Suprapubic skin (tissue), 4 donors: ENCODE measurements at regions not wholly inside any gene's neighbourhood (a gene's known extent, or its start where the extent isn't known, plus 50 kb on each side); places are given as distances from the start of the nearest gene placed in this dataset.
A peak's percentile ranks its signal among the peaks of the same experiment; 100 is the strongest.

ENCODE experiments used
- DNase-seq, 2 donors: peaks; one replicate each; pipeline ENCODE4 v3.0.0-alpha.2; 2019; ENCODE audit warnings: low spot score in 2 of 2
- H3K27ac ChIP-seq: fragments of 200-600 bp; sonication (generic); one replicate; pipeline ENCODE4 v1.5.1; 2019
- H3K27me3 ChIP-seq: fragments of 200-600 bp; sonication (generic); one replicate; pipeline ENCODE4 v1.5.1; 2019
- H3K36me3 ChIP-seq: fragments of 200-600 bp; sonication (generic); one replicate; pipeline ENCODE4 v1.5.1; 2019
- H3K4me1 ChIP-seq: fragments of 200-600 bp; sonication (generic); one replicate; pipeline ENCODE4 v1.5.1; 2019
- H3K4me3 ChIP-seq: fragments of 200-600 bp; sonication (generic); one replicate; pipeline ENCODE4 v1.5.1; 2019; ENCODE audit warnings: mild to moderate bottlenecking
- H3K9me3 ChIP-seq: fragments of 200-600 bp; sonication (generic); one replicate; pipeline ENCODE4 v1.5.1; 2019
- EP300 ChIP-seq: sonication (generic); formaldehyde crosslinking; IDR thresholded peaks from one replicate; pipeline ENCODE4 v1.6.1; 2017; ENCODE audit warnings: antibody characterized with exemption
- POLR2A ChIP-seq, 2 donors: fragments of 450-650 bp; IDR thresholded peaks; one replicate each; pipeline ENCODE4 v1.6.1; 2017; ENCODE audit warnings: antibody characterized with exemption in 2 of 2, mild to moderate bottlenecking in 2 of 2, moderate library complexity in 2 of 2
- POLR2AphosphoS5 ChIP-seq, 3 donors: sonication (generic); formaldehyde crosslinking; IDR thresholded peaks; one replicate each; pipeline ENCODE4 v1.6.1; 2017; ENCODE audit warnings: antibody characterized with exemption in 3 of 3
- WGBS: methylation state at CpG from one replicate; pipeline ENCODE4 v1.1.5; 2018; 5-methylcytosine and 5-hydroxymethylcytosine counted together
- TF ChIP-seq, protein P1 (sequence below), 2 donors: fragments of 200-600 bp in 1 of 2; fragments of 450-650 bp in 1 of 2; sonication (generic) in 1 of 2; IDR thresholded peaks; one replicate each; pipeline ENCODE4 v1.5.1; 2016 to 2019; ENCODE audit warnings: antibody characterized with exemption in 2 of 2, mild to moderate bottlenecking in 1 of 2, moderate library complexity in 1 of 2

DNA sequence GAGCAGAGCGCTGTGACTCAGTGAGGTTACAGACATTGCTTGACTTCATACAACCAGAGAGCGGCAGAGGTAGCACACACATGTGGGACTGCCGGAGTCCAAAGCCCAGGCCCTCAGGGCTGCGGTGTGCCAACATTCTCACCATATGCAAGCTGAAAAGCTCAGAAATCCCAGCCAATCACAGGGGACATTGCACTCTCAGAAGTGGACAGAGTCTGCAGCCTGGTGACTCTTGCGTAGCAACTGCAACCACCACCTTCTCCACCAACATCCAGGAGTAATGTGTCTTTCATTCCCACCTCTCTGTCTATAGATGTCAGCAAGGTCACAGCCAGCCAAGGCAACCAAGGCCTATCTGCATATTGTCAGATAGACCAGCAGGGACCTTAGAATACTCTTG, 158.1 kb downstream of the TTC32 start:
- Histone ChIP-seq H3K36me3 (no peaks in the 10 kb centered on the region), H3K4me3 (no peak overlapping the region), H3K9me3 (no peaks in the 10 kb centered on the region), H3K27me3 (no peaks in the 10 kb centered on the region), H3K27ac (no peak overlapping the region), H3K4me1 (no peaks in the 10 kb centered on the region)
- TF ChIP-seq POLR2A (IDR thresholded peaks at IDR 0.05) (no peak), EP300 (no peak), POLR2AphosphoS5 (IDR thresholded peaks at IDR 0.05) (no peak)
- TF ChIP-seq, protein P1, sequence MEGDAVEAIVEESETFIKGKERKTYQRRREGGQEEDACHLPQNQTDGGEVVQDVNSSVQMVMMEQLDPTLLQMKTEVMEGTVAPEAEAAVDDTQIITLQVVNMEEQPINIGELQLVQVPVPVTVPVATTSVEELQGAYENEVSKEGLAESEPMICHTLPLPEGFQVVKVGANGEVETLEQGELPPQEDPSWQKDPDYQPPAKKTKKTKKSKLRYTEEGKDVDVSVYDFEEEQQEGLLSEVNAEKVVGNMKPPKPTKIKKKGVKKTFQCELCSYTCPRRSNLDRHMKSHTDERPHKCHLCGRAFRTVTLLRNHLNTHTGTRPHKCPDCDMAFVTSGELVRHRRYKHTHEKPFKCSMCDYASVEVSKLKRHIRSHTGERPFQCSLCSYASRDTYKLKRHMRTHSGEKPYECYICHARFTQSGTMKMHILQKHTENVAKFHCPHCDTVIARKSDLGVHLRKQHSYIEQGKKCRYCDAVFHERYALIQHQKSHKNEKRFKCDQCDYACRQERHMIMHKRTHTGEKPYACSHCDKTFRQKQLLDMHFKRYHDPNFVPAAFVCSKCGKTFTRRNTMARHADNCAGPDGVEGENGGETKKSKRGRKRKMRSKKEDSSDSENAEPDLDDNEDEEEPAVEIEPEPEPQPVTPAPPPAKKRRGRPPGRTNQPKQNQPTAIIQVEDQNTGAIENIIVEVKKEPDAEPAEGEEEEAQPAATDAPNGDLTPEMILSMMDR (IDR thresholded peaks at IDR 0.05), result no peak
- peak in 1 of 2 donors; percentile 46 for DNase-seq
- 100% methylated on average over 1 of the region's 5 CpGs for WGBS

DNA sequence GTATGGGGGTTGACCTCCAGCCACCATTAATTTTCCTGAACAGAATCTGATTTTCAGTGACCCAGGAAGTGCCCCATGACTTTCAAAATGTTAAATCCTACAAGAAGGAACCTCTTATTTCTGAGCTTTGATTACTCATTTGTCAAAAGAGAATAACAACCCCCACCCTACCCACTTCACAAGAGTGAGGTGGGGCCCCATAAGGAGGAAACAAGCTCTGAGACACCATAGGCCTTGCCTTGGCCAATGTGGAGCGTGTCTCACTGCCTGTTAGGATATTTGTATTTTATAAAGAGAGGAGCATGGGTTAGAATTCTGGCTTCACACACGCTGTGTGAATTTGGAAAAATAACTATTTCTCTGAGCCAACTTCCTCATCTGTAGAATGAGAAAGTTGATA, 158.9 kb downstream of the TTC32 start:
- Histone ChIP-seq H3K27me3 (no peaks in the 10 kb centered on the region), H3K9me3 (no peaks in the 10 kb centered on the region), H3K4me1 (peaks cover 6% of the 10 kb centered on the region), H3K36me3 (no peaks in the 10 kb centered on the region), H3K27ac (no peak overlapping the region), H3K4me3 (no peak overlapping the region)
- 91% methylated on average over 2 of the region's 2 CpGs for WGBS
- DNase-seq, result no peak
- TF ChIP-seq POLR2AphosphoS5 (IDR thresholded peaks at IDR 0.05) (no peak), EP300 (no peak), POLR2A (IDR thresholded peaks at IDR 0.05) (no peak)
- TF ChIP-seq, protein P1 (IDR thresholded peaks at IDR 0.05), result no peak

GRCh38 chr2:19739256-19739655, 162.5 kb downstream of the TTC32 start:
- H3K27ac ChIP-seq, result peak overlapping the region; percentile 76
- 58% methylated on average over 2 of the region's 2 CpGs for WGBS

GRCh38 chr2:19738707-19739106, 163.1 kb downstream of the TTC32 start:
- peaks cover 11% of the 10 kb centered on the region for H3K4me1 ChIP-seq
- peak; percentile 85 to 89 for DNase-seq
- H3K9me3 ChIP-seq, result no peaks in the 10 kb centered on the region
- WGBS, result 70% methylated on average over 11 of the region's 11 CpGs
- H3K36me3 ChIP-seq, result no peaks in the 10 kb centered on the region
- H3K4me3 ChIP-seq, result no peak overlapping the region
- TF ChIP-seq POLR2AphosphoS5 (IDR thresholded peaks at IDR 0.05), result peak in 2 of 3 donors; percentile 50 to 72
- TF ChIP-seq, protein P1 (IDR thresholded peaks at IDR 0.05), result no peak
- peak overlapping the region; percentile 76 for H3K27ac ChIP-seq
- H3K27me3 ChIP-seq, result no peaks in the 10 kb centered on the region

More at GRCh38 chr2:19739256-19739655, 162.5 kb downstream of the TTC32 start:
- no peak for TF ChIP-seq POLR2AphosphoS5 (IDR thresholded peaks at IDR 0.05)
- no peak for TF ChIP-seq POLR2A (IDR thresholded peaks at IDR 0.05)
- no peak for TF ChIP-seq EP300
- TF ChIP-seq, protein P1 (IDR thresholded peaks at IDR 0.05), result no peak
- no peaks in the 10 kb centered on the region for H3K9me3 ChIP-seq
- no peaks in the 10 kb centered on the region for H3K36me3 ChIP-seq
- H3K4me1 ChIP-seq, result peaks cover 11% of the 10 kb centered on the region
- H3K4me3 ChIP-seq, result no peak overlapping the region
- no peaks in the 10 kb centered on the region for H3K27me3 ChIP-seq
- DNase-seq, result no peak

DNA sequence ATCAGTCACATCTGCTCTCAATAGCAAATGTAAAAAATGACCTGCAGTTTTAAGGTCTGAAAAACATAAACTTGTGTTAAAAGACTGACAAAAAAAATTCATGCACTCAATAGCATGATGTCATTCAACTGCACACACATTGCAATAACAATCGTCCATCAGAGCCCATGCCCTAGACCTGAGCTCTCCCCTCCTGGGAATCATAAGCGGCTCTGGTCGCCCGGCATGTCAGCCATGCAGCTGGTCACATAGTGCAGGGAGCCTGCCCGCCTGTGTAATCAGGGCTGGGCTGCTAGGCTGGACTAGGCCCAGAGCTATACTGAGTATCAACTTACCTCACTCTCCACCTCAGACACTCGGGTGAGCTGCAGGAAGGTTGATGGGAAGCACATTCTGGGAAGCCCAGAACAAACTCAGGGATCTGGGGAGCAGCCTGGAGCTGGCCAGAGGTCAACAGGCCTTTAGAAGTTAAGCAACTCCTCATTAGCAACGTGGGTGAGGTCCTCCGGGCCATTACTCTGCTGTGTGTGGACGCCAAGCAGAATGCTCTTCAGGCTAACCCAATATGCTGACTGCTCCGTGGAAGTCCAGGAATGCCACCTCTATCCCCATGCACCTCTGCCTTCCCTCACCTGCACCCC, 165.5 kb downstream of the TTC32 start:
- TF ChIP-seq EP300 (no peak), POLR2AphosphoS5 (IDR thresholded peaks at IDR 0.05) (no peak), POLR2A (IDR thresholded peaks at IDR 0.05) (no peak)
- TF ChIP-seq, protein P1 (IDR thresholded peaks at IDR 0.05), result no peak
- H3K27ac ChIP-seq, result no peak overlapping the region
- no peak for DNase-seq
- 66% methylated on average over 10 of the region's 10 CpGs for WGBS
- H3K9me3 ChIP-seq, result no peaks in the 10 kb centered on the region
- H3K36me3 ChIP-seq, result no peaks in the 10 kb centered on the region
- no peaks in the 10 kb centered on the region for H3K27me3 ChIP-seq
- H3K4me3 ChIP-seq, result no peak overlapping the region
- H3K4me1 ChIP-seq, result peaks cover 11% of the 10 kb centered on the region
